ENCODE measurements at regions not wholly inside any gene's neighbourhood (a gene's known extent, or its start where the extent isn't known, plus 50 kb on each side); places are given as distances from the start of the nearest gene placed in this dataset.

DNA sequence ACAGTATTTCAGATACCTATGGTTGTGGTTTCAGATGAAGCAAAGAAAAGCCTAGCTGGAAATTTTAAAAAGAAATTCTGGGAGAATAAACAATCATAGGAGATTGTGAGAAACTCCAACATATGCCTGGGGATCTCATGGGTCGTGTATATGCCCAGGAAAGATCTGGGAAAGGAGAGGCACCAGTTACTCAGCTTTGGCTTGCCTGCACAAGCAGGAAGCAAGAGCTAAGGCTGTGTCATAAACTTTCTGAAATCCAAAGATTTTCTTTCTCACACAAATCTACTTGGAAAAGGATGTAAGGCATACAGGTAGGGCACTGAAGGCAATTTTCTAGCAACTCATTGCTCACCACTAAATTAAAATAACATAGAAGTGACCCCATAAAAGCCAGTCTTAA, 373.6 kb downstream of the CDC14C start:
- no peak for TF ChIP-seq POLR2A (IDR thresholded peaks at IDR 0.05)
- TF ChIP-seq, protein P1, sequence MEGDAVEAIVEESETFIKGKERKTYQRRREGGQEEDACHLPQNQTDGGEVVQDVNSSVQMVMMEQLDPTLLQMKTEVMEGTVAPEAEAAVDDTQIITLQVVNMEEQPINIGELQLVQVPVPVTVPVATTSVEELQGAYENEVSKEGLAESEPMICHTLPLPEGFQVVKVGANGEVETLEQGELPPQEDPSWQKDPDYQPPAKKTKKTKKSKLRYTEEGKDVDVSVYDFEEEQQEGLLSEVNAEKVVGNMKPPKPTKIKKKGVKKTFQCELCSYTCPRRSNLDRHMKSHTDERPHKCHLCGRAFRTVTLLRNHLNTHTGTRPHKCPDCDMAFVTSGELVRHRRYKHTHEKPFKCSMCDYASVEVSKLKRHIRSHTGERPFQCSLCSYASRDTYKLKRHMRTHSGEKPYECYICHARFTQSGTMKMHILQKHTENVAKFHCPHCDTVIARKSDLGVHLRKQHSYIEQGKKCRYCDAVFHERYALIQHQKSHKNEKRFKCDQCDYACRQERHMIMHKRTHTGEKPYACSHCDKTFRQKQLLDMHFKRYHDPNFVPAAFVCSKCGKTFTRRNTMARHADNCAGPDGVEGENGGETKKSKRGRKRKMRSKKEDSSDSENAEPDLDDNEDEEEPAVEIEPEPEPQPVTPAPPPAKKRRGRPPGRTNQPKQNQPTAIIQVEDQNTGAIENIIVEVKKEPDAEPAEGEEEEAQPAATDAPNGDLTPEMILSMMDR (IDR thresholded peaks at IDR 0.05) = no peak
